Middle frontal gyrus (tissue), 1 donor: ENCODE measurements at regions not wholly inside any gene's neighbourhood (a gene's known extent, or its start where the extent isn't known, plus 50 kb on each side); places are given as distances from the start of the nearest gene placed in this dataset.
A peak's percentile ranks its signal among the peaks of the same experiment; 100 is the strongest.

Source experiments
- DNase-seq: peaks from one replicate; pipeline ENCODE4 v3.0.0-alpha.2; 2015; ENCODE audit warnings: low spot score; ENCODE audit errors: extremely low spot score

DNA sequence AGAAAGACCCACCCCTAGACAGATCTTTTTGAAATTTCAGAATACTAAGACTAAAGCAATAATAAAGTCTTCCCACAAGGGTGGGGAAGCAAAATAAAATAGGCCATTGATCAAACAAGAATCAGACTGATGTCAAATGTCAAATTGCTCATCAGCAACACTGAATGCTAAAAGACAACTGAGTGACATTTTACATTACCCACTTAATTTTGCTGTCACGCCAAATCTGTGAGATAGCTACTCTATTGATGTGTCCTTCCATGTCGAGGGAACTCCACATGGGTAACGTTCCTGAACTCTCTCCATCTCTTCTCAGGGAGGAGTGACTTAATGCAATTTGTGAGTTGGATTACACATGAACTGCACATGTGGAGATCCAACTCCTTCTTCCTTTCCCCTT, 271.7 kb upstream of the CAMK1G start:
- DNase-seq = no peak

DNA sequence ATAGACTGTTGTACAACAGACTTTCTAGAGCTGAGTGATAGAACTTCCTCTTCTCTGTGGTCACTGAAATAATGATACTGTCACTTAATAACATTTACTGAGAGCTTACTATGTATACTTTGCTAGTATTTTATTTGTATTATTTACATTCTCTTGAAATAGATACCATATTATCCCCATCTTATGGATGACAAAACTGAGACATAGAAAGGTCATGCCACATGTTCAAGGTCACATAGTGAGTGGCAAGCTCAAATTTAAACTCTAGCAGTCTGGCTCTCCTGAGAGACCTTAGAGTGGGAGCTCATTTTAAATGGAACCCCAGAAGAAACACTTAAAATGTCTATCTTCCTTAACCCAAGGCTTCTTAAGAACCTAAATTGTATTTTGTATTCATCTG, 266.6 kb upstream of the CAMK1G start:
- DNase-seq = no peak

DNA sequence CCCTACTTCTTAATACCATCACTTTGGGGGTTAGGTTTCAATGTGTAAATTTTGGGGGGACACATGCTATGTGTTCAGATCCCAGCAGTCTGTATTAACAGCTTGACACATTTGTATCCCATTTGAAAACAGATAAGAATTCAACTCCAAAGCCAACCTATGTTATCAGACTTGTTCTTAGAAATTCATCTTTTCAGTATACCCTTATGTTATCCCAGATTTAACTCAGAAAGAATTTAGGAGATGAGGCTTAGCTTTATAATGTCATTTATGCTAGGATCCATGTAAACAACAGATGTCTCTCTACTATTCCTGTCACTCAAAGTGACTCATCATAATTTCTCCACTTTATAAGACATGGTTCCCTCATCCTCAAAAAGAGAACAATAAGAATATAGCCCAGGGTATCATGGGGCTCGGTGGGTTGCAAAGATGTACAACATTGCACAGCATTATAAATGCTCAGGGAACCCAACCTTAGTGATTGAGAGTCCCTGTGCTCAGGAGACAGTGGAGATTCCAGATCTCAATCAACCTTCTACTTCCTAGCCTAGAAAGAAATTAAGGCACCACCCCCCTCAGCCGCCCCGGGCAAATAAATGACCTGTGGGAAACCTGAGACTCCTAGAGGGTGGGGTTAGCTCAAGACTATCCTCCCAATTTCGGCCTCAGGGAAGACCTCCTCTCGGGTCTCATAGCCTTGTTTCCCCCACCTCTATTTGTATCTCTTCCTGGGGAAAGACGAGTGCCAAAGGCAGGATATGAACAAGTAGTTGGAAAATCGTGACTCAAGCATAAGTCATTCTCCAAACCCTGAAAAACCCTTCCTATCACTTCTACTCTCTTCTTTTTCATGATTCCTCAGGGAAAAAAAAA, 265.1 kb upstream of the CAMK1G start:
- no peak for DNase-seq

DNA sequence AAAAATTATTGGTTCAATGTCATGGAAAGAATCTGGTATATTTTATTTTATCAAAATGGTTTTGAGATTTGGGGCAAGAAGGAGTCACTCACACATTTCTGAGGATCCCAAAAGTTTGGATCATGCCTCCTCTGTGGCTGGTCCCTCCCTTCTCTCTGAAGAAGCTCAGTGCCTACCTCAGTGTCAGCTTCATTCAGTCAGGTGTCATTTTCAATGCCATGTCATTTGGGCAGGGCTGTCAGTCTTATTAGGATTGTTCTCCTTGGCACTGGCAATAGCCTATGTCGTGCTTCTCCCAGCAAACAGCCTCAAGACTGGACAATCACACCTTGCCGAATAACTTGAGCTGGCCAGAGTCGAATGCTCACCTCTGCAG, 264.5 kb upstream of the CAMK1G start:
- no peak for DNase-seq

DNA sequence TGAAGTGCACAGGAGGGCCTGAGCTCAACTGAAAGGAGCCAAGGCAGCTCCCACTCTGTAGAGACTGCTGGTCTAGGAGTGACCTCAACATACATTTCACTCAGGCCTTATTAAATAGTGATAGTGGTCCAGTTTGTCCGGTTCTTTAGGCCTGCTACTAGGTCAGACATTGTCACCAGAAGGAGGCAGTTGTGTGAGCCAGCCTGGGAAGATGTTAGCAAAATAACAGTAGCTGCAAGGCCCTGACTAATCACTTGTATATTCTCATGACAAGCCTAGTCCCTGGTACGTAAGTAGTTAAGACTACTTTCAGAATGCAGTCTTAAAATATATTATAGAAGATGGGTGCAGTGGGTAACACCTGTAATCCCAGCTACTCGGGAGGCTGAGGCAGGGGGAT, 264.0 kb upstream of the CAMK1G start:
- DNase-seq = no peak

DNA sequence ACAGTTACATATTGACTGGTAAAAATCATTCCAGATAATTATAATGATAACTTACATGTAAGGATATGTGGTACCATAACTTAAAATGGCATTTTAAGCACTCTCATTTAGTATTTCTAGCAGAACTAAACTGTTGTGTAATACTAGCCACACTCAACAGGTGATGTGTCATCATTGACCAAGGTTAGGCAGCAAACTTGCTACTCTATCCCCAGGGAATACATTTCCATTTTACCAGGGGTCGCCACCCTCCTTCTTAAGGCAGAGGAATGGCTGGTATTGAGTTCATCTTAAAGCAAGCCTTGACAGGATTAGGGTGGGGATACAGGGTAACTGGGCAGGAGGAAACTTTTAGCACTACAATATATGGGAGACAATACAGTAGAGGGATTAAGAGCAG, 259.8 kb upstream of the CAMK1G start:
- no peak for DNase-seq

DNA sequence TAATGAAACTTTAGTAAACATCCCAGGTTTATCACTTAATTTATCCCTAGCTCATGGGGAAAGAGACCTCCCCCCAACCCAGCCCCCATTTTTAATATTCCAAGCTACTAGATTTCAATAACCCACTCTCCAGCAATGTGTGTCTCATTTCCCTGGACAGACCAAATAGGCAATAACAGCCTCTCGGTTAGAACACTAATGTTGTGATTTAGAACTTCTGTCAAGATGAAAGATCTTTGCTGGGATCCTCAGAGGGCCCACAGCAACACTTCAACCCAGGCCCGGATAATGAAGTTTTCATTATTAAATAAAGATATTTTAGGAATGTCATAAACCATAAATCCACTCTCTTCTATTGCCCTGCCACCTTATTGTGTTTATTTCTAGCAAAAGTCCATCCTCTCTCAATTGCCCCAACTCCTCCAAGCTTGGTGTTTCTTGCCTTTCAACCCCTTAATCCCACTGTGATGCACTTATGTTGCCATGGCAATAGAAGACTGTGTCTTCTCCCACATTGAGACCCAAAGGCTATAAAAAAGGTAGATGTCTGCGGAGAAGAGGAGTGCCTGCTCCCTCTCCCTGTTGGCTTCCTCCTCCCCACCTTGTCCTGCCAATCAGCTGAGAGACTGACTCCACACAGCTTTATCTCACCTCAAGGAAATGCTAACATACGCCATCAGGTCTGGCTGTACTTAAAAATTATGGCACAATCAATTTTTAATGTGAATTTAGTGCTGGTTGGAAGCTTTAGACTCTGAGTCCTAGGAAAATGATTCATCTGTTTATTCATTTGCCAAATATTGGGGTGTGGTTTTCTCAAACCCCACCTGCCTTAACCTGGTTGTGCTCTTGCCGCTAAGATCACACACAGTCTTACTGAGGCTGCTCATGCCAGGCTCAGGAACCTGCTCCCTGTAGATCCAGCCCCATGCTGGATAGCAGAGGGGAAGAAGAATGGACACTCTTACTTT, 258.3 kb upstream of the CAMK1G start:
- no peak for DNase-seq

DNA sequence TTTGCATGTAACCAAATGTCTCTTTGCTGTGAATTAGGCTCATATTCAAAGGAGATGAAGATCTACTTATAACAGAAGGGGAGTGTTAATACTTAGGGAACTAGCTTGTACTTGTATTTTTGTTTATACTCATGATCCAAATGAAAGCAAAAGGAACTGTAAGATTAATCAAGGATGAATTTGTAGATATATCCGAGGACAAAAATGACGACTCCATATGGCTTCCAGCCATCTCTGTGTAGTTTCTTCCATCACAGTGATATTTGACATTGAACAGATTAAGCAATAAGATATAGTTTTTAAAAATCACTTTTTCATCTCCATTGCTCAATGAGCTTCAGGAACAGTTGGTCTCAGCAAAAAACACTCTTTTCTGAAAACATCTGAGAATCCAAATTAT, 257.4 kb upstream of the CAMK1G start:
- DNase-seq = no peak

DNA sequence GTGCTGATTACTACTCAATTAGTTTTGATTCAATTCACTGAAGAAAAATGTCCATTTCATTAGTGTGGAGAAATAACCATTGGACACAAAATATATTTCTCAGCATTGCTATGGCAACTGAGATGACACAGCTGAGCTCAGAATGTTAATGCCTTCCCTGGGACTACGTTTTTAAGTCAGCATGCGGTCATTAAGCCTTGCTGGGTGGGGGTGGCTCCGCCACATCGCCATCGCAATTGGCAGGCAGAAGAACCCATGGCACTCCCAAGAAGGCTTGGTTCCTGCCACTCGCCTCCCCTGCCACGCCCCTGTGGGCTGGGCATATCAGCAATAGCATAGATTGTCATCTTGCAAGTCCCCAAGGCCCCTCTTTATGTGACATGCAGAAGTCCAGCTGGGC, 256.7 kb upstream of the CAMK1G start:
- DNase-seq = no peak

DNA sequence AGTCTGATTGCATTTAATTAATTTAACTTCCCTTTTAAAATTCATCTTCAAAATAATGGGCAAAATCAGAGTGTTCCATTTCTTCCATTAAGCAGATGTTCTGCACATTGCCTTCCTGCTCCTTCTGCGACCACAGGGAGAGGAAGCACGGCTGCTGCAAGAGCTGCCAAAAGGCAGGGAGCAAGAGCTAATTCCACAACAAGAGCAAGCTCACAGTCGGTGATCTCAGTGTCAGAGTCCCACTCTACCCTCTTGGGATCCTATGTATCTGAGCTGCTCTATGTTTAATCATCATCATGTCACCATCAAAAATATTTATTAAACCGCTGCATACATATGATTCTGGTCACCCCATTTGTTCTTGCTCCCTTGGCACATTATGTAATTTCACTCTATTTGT, 255.3 kb upstream of the CAMK1G start:
- DNase-seq = no peak

DNA sequence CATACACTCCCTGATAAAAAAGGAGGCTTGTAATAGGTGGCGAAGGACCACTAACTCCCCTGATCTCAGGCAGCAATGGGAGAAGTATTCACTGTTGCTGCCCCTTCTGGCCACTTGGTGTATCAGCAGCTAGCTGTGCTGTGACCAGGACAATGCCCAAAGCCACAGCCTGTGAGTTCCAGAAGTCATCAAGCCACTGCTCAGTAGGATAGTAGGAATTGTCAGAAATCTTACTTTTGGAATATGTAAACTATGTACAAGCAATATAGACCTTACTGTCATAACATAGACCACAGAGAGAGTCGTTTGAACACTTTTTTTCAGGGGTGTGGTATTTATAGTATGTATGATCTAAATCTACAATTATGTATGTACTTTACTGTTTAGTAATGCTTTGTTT, 248.3 kb upstream of the CAMK1G start:
- DNase-seq = no peak

DNA sequence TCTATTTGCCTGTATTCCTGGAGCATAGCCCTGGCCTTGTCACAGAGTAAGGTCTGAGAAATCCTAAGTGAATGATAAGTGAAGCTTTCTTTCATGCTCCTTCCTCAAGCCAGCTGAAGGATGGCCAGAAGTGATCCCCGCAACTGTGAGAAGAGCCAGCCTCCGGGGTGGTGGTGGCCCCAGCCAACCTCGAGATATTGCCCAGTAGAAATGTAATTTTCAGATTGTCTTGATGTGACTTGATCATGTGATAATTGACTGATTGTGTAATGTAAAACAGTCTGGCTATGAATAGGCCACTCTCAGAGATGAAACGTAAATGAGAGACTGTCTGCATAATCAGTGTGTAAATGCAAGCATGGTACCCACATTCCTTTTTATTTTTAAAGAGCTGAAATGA, 242.4 kb upstream of the CAMK1G start:
- DNase-seq = no peak

DNA sequence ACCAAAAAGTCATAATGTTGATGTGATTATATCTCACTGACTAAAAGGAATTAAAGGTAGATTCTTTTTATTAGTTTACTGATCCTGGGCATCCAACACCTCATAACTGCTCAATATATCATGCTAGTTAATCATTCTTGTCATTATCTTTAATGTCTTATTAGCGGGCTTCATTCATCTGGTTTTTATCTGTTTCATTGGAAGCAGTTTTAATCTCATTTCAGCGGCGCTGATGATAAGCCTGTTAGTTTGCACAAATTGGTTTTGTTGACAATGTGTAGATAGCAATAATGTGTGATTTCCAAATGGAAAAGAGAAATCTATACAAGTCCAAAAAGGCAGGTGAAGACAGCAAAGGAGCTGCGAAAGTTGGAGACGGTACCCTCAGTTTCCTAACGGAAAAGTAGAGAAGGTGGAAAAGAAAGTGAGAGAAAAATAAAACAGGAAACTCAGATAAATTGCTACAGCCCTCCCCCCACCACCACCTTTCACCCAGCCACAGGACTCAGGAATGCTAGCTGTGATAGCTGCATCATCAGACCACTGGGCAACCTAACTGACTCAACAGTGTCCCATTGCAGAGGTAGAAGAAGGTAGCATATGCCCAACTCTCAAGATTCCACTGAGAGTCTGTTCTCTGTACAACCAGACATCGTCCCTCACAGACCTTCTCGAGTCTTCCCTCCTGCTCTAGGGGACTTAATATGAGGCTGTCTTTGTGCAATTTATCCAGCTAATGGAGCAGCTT, 241.7 kb upstream of the CAMK1G start:
- DNase-seq = no peak

DNA sequence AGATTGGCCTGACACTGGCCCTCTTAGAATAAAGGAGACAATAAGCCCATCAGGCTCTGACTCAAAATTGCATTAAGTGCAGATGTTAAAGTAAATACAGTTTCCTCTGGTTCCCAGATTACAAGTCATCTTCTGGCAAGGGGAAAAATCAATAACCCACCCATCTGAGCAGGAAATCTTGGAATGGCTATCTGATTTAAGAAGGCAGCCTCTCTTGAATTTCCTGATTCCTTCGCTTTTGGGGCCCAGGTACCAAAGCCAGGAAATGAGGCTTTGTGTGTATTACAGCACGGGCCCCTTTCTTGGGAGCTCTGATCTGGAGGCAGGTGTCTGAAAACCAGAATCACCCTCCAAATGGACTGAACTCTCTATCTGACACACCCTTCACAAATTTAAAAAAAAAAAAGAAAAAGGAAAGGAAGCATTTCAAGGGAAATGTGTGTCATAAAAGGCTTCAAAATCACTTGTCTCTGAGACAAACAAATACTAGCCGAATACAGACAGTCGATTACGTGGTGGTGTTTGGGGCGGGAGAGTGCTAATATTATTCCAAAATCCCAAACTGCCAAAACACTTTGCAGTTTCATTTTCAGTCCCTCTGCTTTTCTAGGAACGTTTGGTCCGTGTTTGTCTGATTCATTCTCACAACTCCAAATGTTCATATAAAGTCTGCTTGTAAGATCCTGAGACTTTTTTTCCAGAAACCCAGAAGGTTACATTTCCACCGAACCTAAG, 240.9 kb upstream of the CAMK1G start:
- no peak for DNase-seq

DNA sequence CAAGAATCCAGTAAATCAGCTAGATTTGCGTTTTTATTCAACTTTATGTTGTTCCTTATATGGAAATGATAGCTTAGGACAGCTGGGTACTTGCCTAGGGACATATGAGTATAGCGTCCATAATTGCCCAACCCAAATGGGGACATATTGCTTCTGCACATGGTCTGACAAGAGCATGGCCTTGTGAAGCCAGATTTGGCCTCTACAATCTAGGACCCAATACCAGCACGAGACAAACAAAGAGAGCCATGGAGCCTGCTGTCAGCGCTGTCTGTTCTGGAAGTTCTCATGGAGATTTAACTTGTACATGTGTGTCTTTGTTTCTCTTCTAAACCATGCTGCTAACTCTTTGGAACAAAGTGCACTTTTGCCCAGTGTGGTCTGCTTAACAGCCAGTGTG, 240.0 kb upstream of the CAMK1G start:
- DNase-seq = no peak

DNA sequence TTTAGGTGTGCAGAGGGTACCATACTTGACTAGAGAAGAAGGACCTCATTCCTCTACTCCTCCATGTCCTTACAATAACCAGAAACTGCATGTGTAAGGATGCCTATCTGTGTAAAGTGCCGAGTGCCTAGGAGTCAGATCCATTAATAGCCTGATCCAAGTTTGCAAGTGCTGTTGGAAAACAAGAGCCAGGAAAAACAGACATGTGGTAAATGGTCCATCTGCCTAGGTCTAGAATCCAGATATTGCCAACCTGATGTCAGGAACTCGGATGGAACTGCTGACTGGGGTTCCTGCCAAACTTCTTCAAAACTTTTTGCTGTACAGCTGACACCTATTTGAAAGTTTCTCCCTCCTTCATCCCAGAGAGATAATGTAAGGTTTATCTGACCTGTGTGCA, 239.4 kb upstream of the CAMK1G start:
- DNase-seq = no peak

DNA sequence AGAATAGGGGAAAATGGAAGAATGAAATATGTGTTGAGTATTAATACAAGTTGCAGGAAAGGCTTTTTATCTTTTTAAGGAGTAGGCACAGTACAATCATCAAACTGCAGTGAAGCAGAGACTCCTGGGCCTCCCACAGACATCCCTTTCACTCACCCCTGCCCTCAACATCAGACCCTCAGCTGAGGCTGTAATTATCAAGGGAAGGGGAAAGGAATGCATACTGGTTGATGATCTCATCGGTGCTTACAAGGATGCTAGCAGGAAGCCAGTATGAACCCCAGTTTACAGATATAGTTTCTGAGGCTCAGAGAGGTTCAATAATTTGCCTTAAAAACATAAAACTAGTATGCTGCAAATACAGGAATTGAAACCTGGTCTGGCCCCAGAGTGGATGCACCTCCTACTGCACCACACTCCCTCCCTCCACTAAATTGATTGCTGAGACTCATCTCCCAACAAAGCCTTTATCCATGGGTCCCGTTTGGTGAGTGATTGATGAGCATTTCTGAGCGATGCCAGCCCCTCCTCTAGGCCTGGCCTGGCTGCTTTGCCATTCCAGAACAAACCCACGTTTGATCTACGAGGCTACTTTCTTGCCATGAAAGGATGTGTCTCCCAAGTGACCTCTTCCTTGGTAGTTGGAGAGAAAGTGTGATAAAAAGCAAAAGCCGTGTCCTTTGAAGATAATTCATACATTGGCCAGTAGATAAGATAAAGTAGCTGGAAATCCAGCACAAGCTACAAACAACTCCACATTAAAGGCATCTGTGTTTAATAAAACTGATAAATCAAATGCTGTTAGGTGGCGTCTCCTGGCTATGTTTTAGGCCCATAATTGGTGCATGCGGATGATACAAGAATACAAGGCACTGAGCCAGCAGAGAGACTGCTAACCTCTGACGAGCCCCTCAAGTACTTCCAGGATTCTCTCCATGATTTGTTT, 233.9 kb upstream of the CAMK1G start:
- DNase-seq = no peak

DNA sequence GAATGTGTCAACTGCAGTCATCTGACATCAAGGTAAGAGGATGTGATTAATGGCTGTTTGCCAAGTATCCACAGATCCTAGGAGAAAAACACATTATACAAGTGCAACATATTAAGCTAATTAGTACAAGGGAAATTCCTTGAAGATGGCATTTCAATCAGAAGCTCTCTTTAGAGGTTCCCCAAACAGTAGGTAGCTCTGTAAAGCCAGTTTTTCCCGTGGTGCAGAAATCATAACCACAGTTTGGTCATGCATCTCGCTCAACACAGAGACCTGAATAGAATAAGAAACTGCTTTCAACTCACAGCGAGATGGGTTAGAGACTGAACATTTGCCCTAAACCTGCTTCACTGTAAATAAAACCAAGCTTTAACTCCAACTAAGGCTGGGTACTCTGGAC, 230.5 kb upstream of the CAMK1G start:
- DNase-seq = no peak

DNA sequence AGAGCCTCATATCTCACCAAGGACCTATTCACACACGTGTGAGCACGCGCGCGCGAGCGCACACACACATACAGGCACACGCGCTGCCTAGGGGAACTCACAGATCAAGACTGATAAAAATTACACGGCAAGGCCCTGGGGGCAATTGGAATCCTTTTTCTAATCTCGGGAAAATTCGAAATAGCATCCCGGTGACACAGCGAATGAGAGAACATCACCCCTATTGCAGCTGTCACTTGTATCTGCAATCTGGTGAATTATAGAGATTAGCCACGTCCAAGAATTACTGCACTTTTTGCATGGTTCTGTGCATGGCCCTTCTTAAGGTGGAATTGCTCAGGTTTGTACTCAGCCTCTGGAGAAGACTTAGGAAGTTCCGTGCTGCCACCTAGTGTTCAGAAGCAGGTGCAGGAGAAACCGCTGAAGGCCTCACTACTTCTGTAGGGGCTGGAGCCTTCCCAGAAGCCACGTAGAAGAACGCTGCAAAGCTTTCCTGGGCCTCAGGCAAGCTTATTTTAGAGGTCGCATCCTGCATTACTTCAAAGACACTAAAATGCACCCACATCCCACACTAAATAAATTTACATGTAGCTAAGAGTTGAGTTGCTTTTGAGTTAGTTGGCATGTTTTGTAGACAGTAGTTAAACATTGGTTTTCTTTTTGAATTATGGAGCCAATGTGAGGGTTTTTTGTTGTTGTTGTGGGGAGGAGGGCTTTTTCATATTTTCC, 229.2 kb upstream of the CAMK1G start:
- peak; percentile 82 for DNase-seq
